K562 (cell line): ENCODE measurements at regions not wholly inside any gene's neighbourhood (a gene's known extent, or its start where the extent isn't known, plus 50 kb on each side); places are given as distances from the start of the nearest gene placed in this dataset.

Experiments
- BHLHE40 ChIP-seq: IDR thresholded peaks from 2 replicates; pipeline ENCODE4 v1.6.1; 2011; ENCODE audit warnings: low read length, improper control_type of control experiment
- EGR1 ChIP-seq: fragments of 450-650 bp; conservative IDR thresholded peaks from 2 replicates; pipeline ENCODE4 v1.6.1; 2017; ENCODE audit warnings: mild to moderate bottlenecking
- FOXM1 ChIP-seq, 2 experiments: fragments of 450-650 bp in 1 of 2; sonication (generic) in 1 of 2; formaldehyde crosslinking in 1 of 2; IDR thresholded peaks; 2 replicates each; pipeline versions ENCODE4 v1.6.1 to v1.9.0; 2017 to 2022; ENCODE audit warnings: low read depth in 2 of 2, mild to moderate bottlenecking in 2 of 2, missing genetic modification reagents in 1 of 2, moderate library complexity in 1 of 2
- NBN ChIP-seq: fragments of 450-650 bp; IDR thresholded peaks from 2 replicates; pipeline ENCODE4 v1.6.1; 2016; ENCODE audit warnings: low read depth, mild to moderate bottlenecking
- RHOXF2B ChIP-seq: fragments of 250-450 bp; sonication (Bioruptor Pico); conservative IDR thresholded peaks from 2 replicates; pipeline ENCODE4 v1.5.1; 2021
- SOX6 ChIP-seq: fragments of 450-650 bp; IDR thresholded peaks from 2 replicates; pipeline ENCODE4 v1.6.1; 2014; ENCODE audit warnings: mild to moderate bottlenecking
- TAF1 ChIP-seq: IDR thresholded peaks from 2 replicates; pipeline ENCODE4 v1.6.1; 2011; ENCODE audit warnings: mild to moderate bottlenecking, low read length, moderate library complexity; ENCODE audit not compliant: insufficient read depth, control insufficient read depth, severe bottlenecking; ENCODE audit errors: extremely low read depth
- YBX1 ChIP-seq: fragments of 450-650 bp; IDR thresholded peaks from 2 replicates; pipeline ENCODE4 v1.7.1; 2016; ENCODE audit warnings: mild to moderate bottlenecking
- ZNF280B ChIP-seq: fragments of 250-450 bp; sonication (Bioruptor Pico); IDR thresholded peaks from 2 replicates; pipeline ENCODE4 v1.5.1; 2021; ENCODE audit warnings: mild to moderate bottlenecking

DNA sequence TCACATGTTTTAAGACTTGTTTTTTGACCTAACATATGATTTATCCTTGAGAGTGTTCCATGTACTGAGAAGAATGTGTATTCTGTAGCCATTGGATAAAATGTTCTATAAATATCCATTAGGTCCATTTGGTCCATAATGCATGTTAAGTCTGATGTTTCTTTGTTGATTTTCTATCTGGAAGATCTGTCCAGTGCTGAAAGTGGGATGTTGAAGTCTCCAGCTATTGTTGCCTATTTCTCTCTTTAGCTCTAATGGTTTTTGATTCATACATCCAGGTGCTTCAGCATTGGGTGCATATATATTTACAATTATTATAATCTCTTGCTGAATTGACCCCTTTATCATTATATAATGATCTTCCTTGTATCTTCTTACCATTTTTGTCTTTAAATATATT, 451.1 kb downstream of the BRINP1 start:
- no peak for TF ChIP-seq NBN
- TF ChIP-seq EGR1 = no peak
- no peak for TF ChIP-seq TAF1
- no peak for TF ChIP-seq YBX1
- no peak for TF ChIP-seq ZNF280B
- no peak for TF ChIP-seq FOXM1 (IDR thresholded peaks at IDR 0.05; ENCODE audit: low read depth)
- TF ChIP-seq FOXM1 (CRISPR knock-in tag; IDR thresholded peaks at IDR 0.05; ENCODE audit: low read depth) = no peak
- TF ChIP-seq SOX6 = no peak
- TF ChIP-seq BHLHE40 = no peak
- no peak for TF ChIP-seq RHOXF2B (CRISPR knock-in tag)
